ENCODE measurements at regions not wholly inside any gene's neighbourhood (a gene's known extent, or its start where the extent isn't known, plus 50 kb on each side); places are given as distances from the start of the nearest gene placed in this dataset.

GRCh38 chr5:122629121-122629677 lies 145.7 kb upstream of the SNX2 start:
- intact Hi-C loops (cut with DNase I; ENCODE audit: low total_unique reads), result no loop called here
- H3K36me3 ChIP-seq (ENCODE audit: low read depth, missing control alignments), result no peaks in the 10 kb centered on the region
- H3K4me3 ChIP-seq, result no peak overlapping the region
- no peaks in the 10 kb centered on the region for H3K4me1 ChIP-seq
- no peak for TF ChIP-seq POLR2A (IDR thresholded peaks at IDR 0.05)
- TF ChIP-seq CTCF (IDR thresholded peaks at IDR 0.05), result no peak
- H3K9me3 ChIP-seq, result no peaks in the 10 kb centered on the region
- DNase-seq, result no peak
- 55 to 60% methylated on average over 7 of the region's 7 CpGs for WGBS, 2 donors
- H3K27me3 ChIP-seq, result no peaks in the 10 kb centered on the region
- H3K27ac ChIP-seq, result no peak overlapping the region

- H3K4me3 ChIP-seq, result no peak overlapping the region
- H3K36me3 ChIP-seq (ENCODE audit: low read depth, missing control alignments), result no peaks in the 10 kb centered on the region
- H3K9me3 ChIP-seq, result no peaks in the 10 kb centered on the region
- 85 to 93% methylated on average over 1 of the region's 1 CpG for WGBS, 2 donors
- no peaks in the 10 kb centered on the region for H3K4me1 ChIP-seq
- DNase-seq, result no peak
- no peak for TF ChIP-seq POLR2A (IDR thresholded peaks at IDR 0.05)
- no peak for TF ChIP-seq CTCF (IDR thresholded peaks at IDR 0.05)
- no peak overlapping the region for H3K27ac ChIP-seq
- no peaks in the 10 kb centered on the region for H3K27me3 ChIP-seq
- intact Hi-C loops (cut with DNase I; ENCODE audit: low total_unique reads), result no loop called here
Measured at GRCh38 chr5:122638581-122638980, 136.3 kb upstream of the SNX2 start.

- Histone ChIP-seq H3K27ac (no peak overlapping the region), H3K4me1 (no peaks in the 10 kb centered on the region), H3K9me3 (no peaks in the 10 kb centered on the region), H3K4me3 (no peak overlapping the region), H3K36me3 (ENCODE audit: low read depth, missing control alignments) (no peaks in the 10 kb centered on the region), H3K27me3 (no peaks in the 10 kb centered on the region)
- 65 to 67% methylated on average over 6 of the region's 6 CpGs for WGBS, 2 donors
- no peak for TF ChIP-seq CTCF (IDR thresholded peaks at IDR 0.05)
- TF ChIP-seq POLR2A (IDR thresholded peaks at IDR 0.05), result no peak
- intact Hi-C loops (cut with DNase I; ENCODE audit: low total_unique reads), result no loop called here
- no peak for DNase-seq
Measured at GRCh38 chr5:122639033-122639432, 135.8 kb upstream of the SNX2 start.

- TF ChIP-seq POLR2A (IDR thresholded peaks at IDR 0.05) (no peak), CTCF (IDR thresholded peaks at IDR 0.05) (no peak)
- Histone ChIP-seq H3K27me3 (no peaks in the 10 kb centered on the region), H3K4me3 (no peak overlapping the region), H3K27ac (no peak overlapping the region), H3K9me3 (no peaks in the 10 kb centered on the region), H3K4me1 (no peaks in the 10 kb centered on the region), H3K36me3 (ENCODE audit: low read depth, missing control alignments) (no peaks in the 10 kb centered on the region)
- intact Hi-C loops (cut with DNase I; ENCODE audit: low total_unique reads), result no loop called here
- WGBS, 2 donors, result 88% methylated on average over 2 of the region's 2 CpGs
- no peak for DNase-seq
Measured at GRCh38 chr5:122639864-122640263, 135.0 kb upstream of the SNX2 start.

DNA sequence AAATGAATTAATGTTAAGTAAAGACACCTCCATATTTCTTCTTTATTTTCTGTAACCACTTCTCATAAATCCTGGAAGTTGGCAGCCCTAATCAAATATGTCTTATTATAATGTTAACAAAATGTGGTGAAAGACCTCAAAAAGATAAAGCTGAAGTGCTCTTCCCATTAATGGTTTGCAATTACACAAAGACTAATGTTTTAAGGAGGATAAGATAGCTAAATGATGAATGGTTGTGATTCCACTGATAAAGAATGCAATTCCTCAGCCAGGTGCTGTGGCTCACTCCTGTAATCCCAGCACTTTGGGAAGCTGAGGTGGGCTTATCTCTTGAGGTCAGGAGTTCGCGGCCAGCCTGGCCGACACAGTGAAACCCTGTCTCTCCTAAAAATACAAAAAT lies 125.8 kb upstream of the SNX2 start:
- no peaks in the 10 kb centered on the region for H3K27me3 ChIP-seq
- no peak for TF ChIP-seq CTCF (IDR thresholded peaks at IDR 0.05)
- no peak for TF ChIP-seq POLR2A (IDR thresholded peaks at IDR 0.05)
- H3K4me3 ChIP-seq, result no peak overlapping the region
- no peak overlapping the region for H3K27ac ChIP-seq
- no peak for DNase-seq
- no peaks in the 10 kb centered on the region for H3K36me3 ChIP-seq (ENCODE audit: low read depth, missing control alignments)
- H3K4me1 ChIP-seq, result no peaks in the 10 kb centered on the region
- WGBS, 2 donors, result 55 to 62% methylated on average over 3 of the region's 3 CpGs
- intact Hi-C loops (cut with DNase I; ENCODE audit: low total_unique reads), result no loop called here
- no peaks in the 10 kb centered on the region for H3K9me3 ChIP-seq
